HCT116 (cell line): ENCODE measurements at regions not wholly inside any gene's neighbourhood (a gene's known extent, or its start where the extent isn't known, plus 50 kb on each side); places are given as distances from the start of the nearest gene placed in this dataset.

Source experiments
- ATAC-seq: fragments of 200-7000 bp; cut with Tn5 transposase; 2 replicates; pipeline ENCODE4 v1.9.1; 2020; ENCODE audit warnings: mild to moderate bottlenecking, moderate library complexity
- BruUV-seq: library from RNA; stranded (reverse); fragments of 400-500 nt; replicated peaks from 2 replicates; lab custom pipeline; 2021; lab: Mats Ljungman, UMichigan
- CTCF ChIA-PET: fragments of 300-600 bp; sonication (Branson Sonifier 250); formaldehyde crosslinking; loops from one replicate; lab custom pipeline; 2021; ENCODE audit warnings: antibody characterized with exemption; lab: Charles Lee
- POLR2A ChIA-PET: fragments of 300-600, 350-600 bp; sonication (Branson Sonifier 250); formaldehyde crosslinking; loops from one replicate; lab custom pipeline; 2021; ENCODE audit warnings: antibody characterized with exemption; lab: Charles Lee
- RAD21 ChIA-PET, 2 experiments: fragments of 300-600 bp; sonication (Branson Sonifier 250); formaldehyde crosslinking; loops; one replicate each; lab custom pipeline; 2023; ENCODE audit warnings: low total read pairs in 2 of 2; ENCODE audit not compliant: uncharacterized antibody in 2 of 2, unreplicated experiment in 2 of 2, low non-redundant PET in 1 of 2; lab: Charles Lee
- DNase-seq: peaks from one replicate; pipeline ENCODE4 v3.0.0-alpha.2; 2010; ENCODE audit warnings: low read depth, low spot score
- H2AFZ ChIP-seq: fragments of 200-600 bp; shearing (Covaris generic), sonication (generic); 2 replicates; pipeline ENCODE4 v1.6.1; 2017; ENCODE audit warnings: low read depth, mixed run types, mixed read lengths, antibody characterized with exemption, low read length; ENCODE audit not compliant: poor library complexity, severe bottlenecking
- H3K27ac ChIP-seq: 2 replicates; pipeline ENCODE4 v1.5.1; 2012; ENCODE audit warnings: low read depth, low read length
- H3K27me3 ChIP-seq: fragments of 200-600 bp; sonication (generic); 2 replicates; pipeline ENCODE4 v1.6.1; 2016; ENCODE audit warnings: mixed run types, low read length, mixed read lengths; ENCODE audit not compliant: insufficient read depth
- H3K36me3 ChIP-seq, 2 experiments: fragments of 200-500 bp in 1 of 2; fragments of 200-600 bp in 1 of 2; sonication (Bioruptor generic) in 1 of 2; sonication (generic) in 1 of 2; 2 replicates each; pipeline versions ENCODE4 v1.5.1 to v1.6.1; 2014 to 2016; ENCODE audit warnings: low read length in 2 of 2, inconsistent platforms in 1 of 2, mixed read lengths in 1 of 2, mixed run types in 1 of 2; ENCODE audit not compliant: insufficient read depth in 2 of 2, control insufficient read depth in 1 of 2
- H3K4me1 ChIP-seq, 2 experiments: fragments of 200-600 bp in 1 of 2; sonication (generic) in 1 of 2; 2 replicates each; pipeline versions ENCODE4 v1.5.1 to v1.6.1; 2012 to 2017; ENCODE audit warnings: low read length in 2 of 2, inconsistent platforms in 1 of 2, mild to moderate bottlenecking in 1 of 2, mixed read lengths in 1 of 2, mixed run types in 1 of 2, moderate library complexity in 1 of 2; ENCODE audit not compliant: insufficient read depth in 2 of 2, control insufficient read depth in 1 of 2
- H3K4me2 ChIP-seq: fragments of 200-600 bp; sonication (generic); 2 replicates; pipeline ENCODE4 v1.6.1; 2017; ENCODE audit warnings: mixed run types, low read length, mixed read lengths
- H3K4me3 ChIP-seq, 2 experiments: fragments of 200-600 bp in 1 of 2; sonication (generic) in 1 of 2; replicated peaks in 1 of 2; 2 replicates each; pipeline ENCODE4 v1.5.1; 2011 to 2016; ENCODE audit warnings: low read length in 2 of 2, control low read depth in 1 of 2, low read depth in 1 of 2, mild to moderate bottlenecking in 1 of 2, mixed read lengths in 1 of 2, mixed run types in 1 of 2
- H3K79me2 ChIP-seq: fragments of 200-600 bp; sonication (generic); 2 replicates; pipeline ENCODE4 v1.6.1; 2017; ENCODE audit warnings: mild to moderate bottlenecking, mixed run types, low read length, moderate library complexity, mixed read lengths; ENCODE audit not compliant: insufficient read depth
- H3K9ac ChIP-seq: fragments of 200-600 bp; sonication (generic); 2 replicates; pipeline ENCODE4 v1.6.1; 2016; ENCODE audit warnings: low read length, mixed read lengths
- H3K9me2 ChIP-seq: fragments of 200-600 bp; sonication (generic), shearing (Covaris generic); 2 replicates; pipeline ENCODE4 v1.6.1; 2017; ENCODE audit warnings: mixed run types, mild to moderate bottlenecking, moderate library complexity; ENCODE audit not compliant: insufficient read depth
- H3K9me3 ChIP-seq, 2 experiments: fragments of 200-500 bp in 1 of 2; fragments of 200-600 bp in 1 of 2; sonication (Bioruptor generic) in 1 of 2; sonication (generic) in 1 of 2; 2 replicates each; pipeline ENCODE4 v1.6.1; 2014 to 2017; ENCODE audit warnings: low read length in 2 of 2, mixed read lengths in 2 of 2, inconsistent platforms in 1 of 2, low read depth in 1 of 2, mild to moderate bottlenecking in 1 of 2, mixed run types in 1 of 2, moderate library complexity in 1 of 2; ENCODE audit not compliant: control insufficient read depth in 1 of 2, insufficient read depth in 1 of 2
- H4K20me1 ChIP-seq: fragments of 200-600 bp; sonication (generic), shearing (Covaris generic); 2 replicates; pipeline ENCODE4 v1.6.1; 2017; ENCODE audit warnings: mixed run types, mild to moderate bottlenecking, moderate library complexity; ENCODE audit not compliant: insufficient read depth
- CBX3 ChIP-seq: IDR thresholded peaks from 2 replicates; pipeline ENCODE4 v1.6.1; 2012; ENCODE audit warnings: low read depth
- EGR1 ChIP-seq: IDR thresholded peaks from 2 replicates; pipeline ENCODE4 v1.6.1; 2012; ENCODE audit warnings: low read depth
- EZH2 ChIP-seq: fragments of 200-600 bp; sonication (generic); IDR thresholded peaks from 2 replicates; pipeline ENCODE4 v1.6.1; 2017; ENCODE audit warnings: antibody characterized with exemption, mixed run types
- FOSL1 ChIP-seq: IDR thresholded peaks from 2 replicates; pipeline ENCODE4 v1.6.1; 2012; ENCODE audit warnings: low read depth
- MAX ChIP-seq: IDR thresholded peaks from 2 replicates; pipeline ENCODE4 v1.6.1; 2012
- POLR2AphosphoS5 ChIP-seq: IDR thresholded peaks from 2 replicates; pipeline ENCODE4 v1.6.1; 2011; ENCODE audit warnings: mild to moderate bottlenecking, low read depth, low read length, moderate library complexity
- RAD21 ChIP-seq: IDR thresholded peaks from 2 replicates; pipeline ENCODE4 v1.6.1; 2012; ENCODE audit warnings: low read depth, mild to moderate bottlenecking
- SP1 ChIP-seq: IDR thresholded peaks from 2 replicates; pipeline ENCODE4 v1.6.1; 2012; ENCODE audit warnings: low read depth
- SRF ChIP-seq: IDR thresholded peaks from 2 replicates; pipeline ENCODE4 v1.6.1; 2012; ENCODE audit warnings: low read depth
- YY1 ChIP-seq: IDR thresholded peaks from 2 replicates; pipeline ENCODE4 v1.6.1; 2011; ENCODE audit warnings: low read length, low read depth, moderate library complexity, mild to moderate bottlenecking; ENCODE audit not compliant: insufficient replicate concordance; ENCODE audit errors: extremely low read depth
- ZFX ChIP-seq: fragments of 450-650 bp; IDR thresholded peaks from 2 replicates; pipeline ENCODE4 v1.6.1; 2017
- intact Hi-C: fragments of 100-400 bp; cut with micrococcal nuclease; formaldehyde crosslinking; loops from 2 replicates; pipeline ENCODE4 v1.10.0; 2022
- TF ChIP-seq, protein P1 (sequence below): IDR thresholded peaks from 2 replicates; pipeline ENCODE4 v1.6.1; 2012
- TF ChIP-seq, protein P2 (sequence below), 3 experiments: fragments of 200-600 bp in 1 of 3; sonication (generic) in 1 of 3; IDR thresholded peaks in 2 of 3; conservative IDR thresholded peaks in 1 of 3; 2 replicates each; pipeline ENCODE4 v1.5.1; 2012 to 2017; ENCODE audit warnings: low read depth in 2 of 3, low read length in 2 of 3, antibody characterized with exemption in 1 of 3, borderline replicate concordance in 1 of 3, control low read depth in 1 of 3, mild to moderate bottlenecking in 1 of 3, mixed read lengths in 1 of 3, mixed run types in 1 of 3, moderate library complexity in 1 of 3; ENCODE audit not compliant: insufficient read depth in 1 of 3

GRCh38 chr9:21660976-21661375 is 141.5 kb upstream of the MTAP start:
- TF ChIP-seq, protein P1, sequence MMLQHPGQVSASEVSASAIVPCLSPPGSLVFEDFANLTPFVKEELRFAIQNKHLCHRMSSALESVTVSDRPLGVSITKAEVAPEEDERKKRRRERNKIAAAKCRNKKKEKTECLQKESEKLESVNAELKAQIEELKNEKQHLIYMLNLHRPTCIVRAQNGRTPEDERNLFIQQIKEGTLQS, result no peak
- TF ChIP-seq CBX3 (no peak), MAX (no peak), SRF (no peak), ZFX (no peak), YY1 (no peak), FOSL1 (no peak), POLR2AphosphoS5 (no peak), RAD21 (no peak), EGR1 (no peak), EZH2 (no peak), SP1 (no peak)
- TF ChIP-seq, protein P2, sequence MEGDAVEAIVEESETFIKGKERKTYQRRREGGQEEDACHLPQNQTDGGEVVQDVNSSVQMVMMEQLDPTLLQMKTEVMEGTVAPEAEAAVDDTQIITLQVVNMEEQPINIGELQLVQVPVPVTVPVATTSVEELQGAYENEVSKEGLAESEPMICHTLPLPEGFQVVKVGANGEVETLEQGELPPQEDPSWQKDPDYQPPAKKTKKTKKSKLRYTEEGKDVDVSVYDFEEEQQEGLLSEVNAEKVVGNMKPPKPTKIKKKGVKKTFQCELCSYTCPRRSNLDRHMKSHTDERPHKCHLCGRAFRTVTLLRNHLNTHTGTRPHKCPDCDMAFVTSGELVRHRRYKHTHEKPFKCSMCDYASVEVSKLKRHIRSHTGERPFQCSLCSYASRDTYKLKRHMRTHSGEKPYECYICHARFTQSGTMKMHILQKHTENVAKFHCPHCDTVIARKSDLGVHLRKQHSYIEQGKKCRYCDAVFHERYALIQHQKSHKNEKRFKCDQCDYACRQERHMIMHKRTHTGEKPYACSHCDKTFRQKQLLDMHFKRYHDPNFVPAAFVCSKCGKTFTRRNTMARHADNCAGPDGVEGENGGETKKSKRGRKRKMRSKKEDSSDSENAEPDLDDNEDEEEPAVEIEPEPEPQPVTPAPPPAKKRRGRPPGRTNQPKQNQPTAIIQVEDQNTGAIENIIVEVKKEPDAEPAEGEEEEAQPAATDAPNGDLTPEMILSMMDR (IDR thresholded peaks at IDR 0.05 in 2 of 3, conservative IDR thresholded peaks at IDR 0.05 in 1 of 3; ENCODE audit: borderline replicate concordance in 1 of 3, insufficient read depth in 1 of 3, low read depth in 2 of 3, low read length in 2 of 3), result no peak
- H3K9ac ChIP-seq, result no peak overlapping the region
- ATAC-seq (no peak), DNase-seq (no peak)
- H3K36me3 ChIP-seq, result no peaks in the 10 kb centered on the region
- intact Hi-C loops, result no loop called here
- no peak overlapping the region for H3K27ac ChIP-seq
- H3K9me2 ChIP-seq, result no peaks in the 10 kb centered on the region
- H3K4me1 ChIP-seq, result peaks cover 6 to 43% of the 10 kb centered on the region in 2 experiments; a peak in 2 of 4 replicates
- no TSS peak for BruUV-seq
- H3K27me3 ChIP-seq, result no peaks in the 10 kb centered on the region
- no peak overlapping the region for H3K4me3 ChIP-seq
- ChIA-PET POLR2A (interaction anchor here (1.2 kb wide), 1 partner anchor 12 kb away, joined by 5 read pairs; no protein-coding TSS in a partner anchor), CTCF (no interaction called here), RAD21 (no interaction called here)
- no peaks in the 10 kb centered on the region for H3K79me2 ChIP-seq
- no peaks in the 10 kb centered on the region for H4K20me1 ChIP-seq
- H3K9me3 ChIP-seq, result no peaks in the 10 kb centered on the region
- no peak overlapping the region for H3K4me2 ChIP-seq
- H2AFZ ChIP-seq, result no peak overlapping the region
